ENCODE measurements at regions not wholly inside any gene's neighbourhood (a gene's known extent, or its start where the extent isn't known, plus 50 kb on each side); places are given as distances from the start of the nearest gene placed in this dataset.

DNA sequence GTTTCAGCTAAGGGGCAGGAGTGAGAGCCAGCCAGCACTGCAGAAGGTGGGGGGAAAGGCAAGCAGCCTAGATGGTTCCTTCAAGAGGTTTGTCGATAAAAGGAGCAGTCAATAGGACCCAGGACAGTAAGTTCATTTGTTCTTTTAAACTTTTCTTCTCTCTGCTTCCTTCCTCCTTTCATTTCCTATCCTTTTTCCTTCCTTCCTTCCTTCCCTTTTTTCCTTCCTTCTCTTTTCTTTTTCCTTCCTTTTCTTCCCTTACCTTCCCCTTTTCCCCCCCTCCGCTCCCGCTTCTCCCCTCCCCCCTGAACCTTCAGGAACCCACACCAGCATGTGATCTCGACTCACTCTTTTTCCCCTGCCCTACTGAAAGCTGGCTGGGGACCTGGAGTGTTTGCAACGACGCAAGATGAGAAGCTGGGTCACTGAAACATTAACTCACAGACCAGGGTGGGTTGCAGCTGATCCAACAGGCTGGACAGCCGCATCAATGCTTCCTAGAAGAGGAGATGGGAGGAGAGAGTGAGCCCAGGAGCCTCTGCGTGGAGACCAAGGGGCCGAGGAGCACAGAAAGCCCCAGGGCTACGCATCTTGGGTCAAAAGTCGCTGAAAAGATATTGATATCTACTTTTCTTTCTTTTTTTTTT is 103.4 kb upstream of the SDK1 start:
- DNase-seq = no peak

DNA sequence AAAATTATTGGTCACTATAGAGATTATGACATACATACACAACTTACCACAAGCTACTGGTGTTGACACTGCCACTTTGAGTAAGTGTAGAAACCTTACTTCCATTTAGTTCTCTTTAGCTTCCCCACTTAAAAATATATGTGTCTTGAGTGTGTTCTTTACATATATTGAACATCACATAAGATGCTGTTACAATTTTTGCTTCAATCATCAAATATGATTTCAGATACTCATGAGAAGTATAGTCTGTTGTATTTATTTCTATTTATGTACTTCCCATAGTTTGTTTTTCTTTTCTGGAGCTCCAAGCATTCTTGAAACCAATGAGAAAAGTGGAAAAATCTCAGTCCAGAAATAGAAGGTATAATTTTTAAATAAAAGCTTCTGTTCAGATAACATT is 102.7 kb upstream of the SDK1 start:
- DNase-seq = no peak

DNA sequence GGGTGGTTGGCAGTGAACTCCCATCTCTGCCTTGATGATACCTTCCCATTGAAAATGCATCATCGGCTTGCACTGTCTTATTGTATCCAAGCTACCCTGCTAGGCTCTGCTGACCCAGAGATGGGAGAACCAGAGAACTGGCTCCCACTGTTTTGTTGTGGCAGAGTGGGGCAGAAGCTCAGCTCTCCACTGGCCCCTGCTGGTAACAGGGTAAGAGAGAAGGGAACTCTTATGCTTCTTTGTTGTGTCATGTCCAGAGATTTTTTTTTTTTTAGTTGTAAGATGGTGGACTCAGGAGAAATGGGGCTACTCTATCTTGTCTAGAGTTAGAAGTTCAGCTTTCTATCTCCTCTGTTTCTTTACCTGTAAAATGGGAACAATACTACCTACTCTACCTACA is 100.5 kb upstream of the SDK1 start:
- DNase-seq = peak; percentile 6

DNA sequence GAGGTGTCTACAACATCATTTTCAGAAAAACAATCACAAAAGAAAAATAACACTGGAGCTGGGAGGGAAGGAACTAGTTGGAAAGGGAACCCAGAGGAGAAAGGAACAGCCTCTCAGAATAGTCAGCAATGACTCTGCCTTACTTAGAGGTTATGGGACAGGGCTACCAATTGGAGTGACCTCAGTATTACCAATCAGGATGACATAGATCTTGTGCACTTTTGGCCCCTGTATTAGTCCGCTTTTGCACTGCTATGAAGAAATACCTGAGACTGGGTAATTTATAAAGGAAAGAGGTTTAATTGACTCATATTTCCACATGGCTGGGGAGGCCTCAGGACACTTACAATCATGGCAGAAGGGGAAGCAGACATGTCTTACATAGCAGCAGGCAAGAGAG is 99.7 kb upstream of the SDK1 start:
- DNase-seq = no peak

DNA sequence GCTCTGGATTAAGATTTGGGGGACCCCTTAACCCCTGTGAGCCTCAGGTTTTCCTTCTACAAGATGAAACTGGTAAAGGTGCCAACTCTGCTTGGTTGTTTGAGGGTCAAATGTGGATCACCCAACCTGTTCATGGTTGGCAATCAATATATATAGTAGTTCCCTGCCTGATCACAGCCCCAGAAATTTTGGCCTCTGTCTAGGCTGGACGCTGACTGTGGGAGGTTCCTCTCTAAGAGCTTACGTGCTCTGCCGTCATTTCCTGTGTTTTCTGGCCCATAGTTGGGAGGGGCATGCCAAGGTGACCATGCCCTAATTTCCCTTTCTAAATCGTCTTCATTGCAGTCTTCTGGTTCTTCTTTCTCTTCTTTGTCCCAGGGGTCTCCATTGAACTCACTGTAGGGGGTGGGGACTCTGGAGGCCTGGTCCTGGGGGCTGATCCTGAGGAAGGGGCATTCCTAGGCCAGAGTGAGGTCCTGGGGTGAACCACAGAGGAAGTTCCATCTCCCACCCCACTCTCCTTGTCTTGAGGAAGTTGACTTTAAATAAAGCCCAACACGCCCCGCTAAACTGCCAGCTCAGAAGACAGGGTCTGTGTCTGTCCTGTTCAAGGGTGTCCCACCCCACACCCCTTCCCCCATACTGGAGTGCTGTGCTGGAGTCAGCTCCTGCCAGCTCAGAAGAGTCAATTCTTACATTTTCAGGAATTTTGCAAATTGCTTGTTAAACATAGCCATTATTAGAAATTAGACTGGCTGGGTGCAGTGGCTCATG is 98.9 kb upstream of the SDK1 start:
- no peak for DNase-seq

DNA sequence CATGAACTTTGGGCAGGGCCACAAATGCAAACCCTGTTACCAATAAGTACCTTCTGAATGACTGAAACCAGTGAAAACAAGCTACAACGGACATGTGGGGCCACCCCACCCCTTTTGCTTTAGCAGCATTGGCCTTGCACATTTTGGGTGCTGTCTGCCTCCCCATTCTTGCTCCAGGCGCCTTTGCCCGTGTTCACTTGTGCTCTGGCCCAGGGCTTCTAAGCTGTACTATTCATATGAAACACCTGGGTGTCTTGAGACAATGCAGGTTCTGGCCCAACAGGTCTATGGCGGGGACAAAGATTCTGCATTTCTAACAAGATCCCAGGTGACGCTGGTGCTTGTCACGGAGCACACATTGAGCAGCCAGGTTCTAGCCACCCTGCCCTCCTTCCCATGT is 96.5 kb upstream of the SDK1 start:
- DNase-seq = no peak

DNA sequence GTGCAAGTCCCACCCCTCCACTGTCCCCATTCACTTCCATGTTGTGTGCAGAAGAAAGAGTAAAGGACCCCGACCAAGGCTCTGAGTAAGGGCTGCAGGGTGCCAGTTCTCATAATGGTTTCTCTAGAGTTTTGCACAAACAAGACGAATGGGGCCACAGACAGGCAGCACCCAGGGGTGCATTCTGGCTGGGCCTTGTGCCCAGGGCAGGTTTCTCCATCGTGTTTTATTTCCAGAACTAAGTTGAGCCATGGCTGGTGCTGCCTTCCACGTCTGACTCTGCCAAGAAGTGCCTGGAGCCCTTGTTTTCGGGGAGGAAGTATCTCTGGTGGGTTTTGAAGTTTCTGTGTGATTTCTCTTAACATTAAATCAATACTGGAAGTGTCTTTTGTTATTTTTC is 95.0 kb upstream of the SDK1 start:
- DNase-seq = no peak

DNA sequence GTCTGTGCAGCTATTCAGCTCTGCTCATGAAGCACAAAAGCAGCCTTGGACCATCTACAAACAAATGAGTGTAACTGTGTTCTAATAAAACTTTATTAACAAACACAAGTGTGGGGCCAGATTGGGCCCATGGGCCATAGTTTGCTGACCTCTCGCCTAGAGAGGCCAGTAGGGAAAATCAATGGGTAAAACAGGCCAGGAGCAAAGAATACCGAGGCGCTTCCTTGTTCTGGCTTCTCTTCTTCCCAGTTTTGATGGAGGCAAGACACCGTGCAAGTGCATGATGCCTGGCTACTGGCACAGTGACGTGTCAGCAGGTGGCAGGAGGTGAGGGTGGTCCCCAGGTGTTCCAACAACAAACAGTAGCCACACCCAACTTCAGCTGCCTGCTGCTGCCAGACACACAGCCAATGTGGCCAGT is 94.3 kb upstream of the SDK1 start:
- no peak for DNase-seq

DNA sequence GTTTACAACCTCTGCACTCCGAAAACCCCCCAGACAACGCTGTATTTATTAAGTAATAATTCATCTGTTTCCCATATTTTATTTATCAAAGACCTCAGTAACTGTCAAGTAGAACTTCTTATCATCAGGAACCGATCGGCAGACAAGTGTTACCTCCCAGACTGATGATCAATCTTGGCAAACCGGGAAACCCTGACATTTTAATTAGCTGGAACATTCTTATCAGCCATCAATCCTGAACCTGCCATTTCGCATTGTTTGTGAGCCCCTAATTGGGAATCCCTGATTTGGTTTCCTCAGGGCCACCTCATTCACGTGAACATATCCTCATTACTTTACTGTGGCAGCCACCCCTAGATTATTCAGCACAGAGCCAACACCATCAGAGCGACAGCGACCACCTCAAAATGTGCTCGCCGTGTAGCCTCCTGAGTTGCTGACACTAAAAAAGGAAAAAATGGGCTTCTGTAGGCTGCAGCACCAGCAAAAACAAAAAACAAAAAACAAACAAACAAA is 93.6 kb upstream of the SDK1 start:
- no peak for DNase-seq

DNA sequence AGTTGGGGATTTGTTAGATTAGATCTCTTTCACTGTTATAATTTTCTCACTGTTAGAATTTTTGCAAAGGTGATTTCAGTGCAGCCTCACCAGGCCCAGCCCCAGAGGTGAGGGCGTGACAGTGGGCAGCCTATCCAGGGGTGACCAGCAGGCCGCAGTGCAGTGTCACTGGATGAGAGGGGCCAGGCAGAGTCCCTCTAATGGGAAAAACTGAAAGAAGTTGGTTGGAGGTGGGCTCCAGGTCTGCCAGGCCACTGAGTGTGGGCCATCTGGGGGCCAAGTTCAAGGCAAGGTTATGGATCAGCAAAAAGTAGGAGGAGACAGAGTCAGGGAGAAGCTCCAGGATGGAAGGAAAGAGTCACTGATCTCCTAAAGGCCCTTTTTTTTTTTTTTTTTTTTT is 90.5 kb upstream of the SDK1 start:
- DNase-seq = no peak

DNA sequence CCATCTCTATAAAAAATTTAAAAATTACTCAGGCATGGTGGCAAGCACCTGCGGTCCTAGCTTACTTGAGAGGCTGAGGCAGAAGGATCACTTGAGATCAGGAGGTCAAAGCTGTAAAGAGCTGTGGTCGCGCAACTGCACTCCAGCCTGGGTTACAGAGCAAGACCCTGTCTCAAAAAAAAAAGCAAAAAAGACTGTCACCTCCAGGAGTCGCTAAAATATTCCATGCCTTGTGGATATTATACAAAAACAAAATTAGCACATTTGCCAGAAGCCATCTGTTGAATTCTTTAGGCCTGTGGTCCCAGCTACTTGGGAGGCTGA is 87.0 kb upstream of the SDK1 start:
- DNase-seq = peak; percentile 17

DNA sequence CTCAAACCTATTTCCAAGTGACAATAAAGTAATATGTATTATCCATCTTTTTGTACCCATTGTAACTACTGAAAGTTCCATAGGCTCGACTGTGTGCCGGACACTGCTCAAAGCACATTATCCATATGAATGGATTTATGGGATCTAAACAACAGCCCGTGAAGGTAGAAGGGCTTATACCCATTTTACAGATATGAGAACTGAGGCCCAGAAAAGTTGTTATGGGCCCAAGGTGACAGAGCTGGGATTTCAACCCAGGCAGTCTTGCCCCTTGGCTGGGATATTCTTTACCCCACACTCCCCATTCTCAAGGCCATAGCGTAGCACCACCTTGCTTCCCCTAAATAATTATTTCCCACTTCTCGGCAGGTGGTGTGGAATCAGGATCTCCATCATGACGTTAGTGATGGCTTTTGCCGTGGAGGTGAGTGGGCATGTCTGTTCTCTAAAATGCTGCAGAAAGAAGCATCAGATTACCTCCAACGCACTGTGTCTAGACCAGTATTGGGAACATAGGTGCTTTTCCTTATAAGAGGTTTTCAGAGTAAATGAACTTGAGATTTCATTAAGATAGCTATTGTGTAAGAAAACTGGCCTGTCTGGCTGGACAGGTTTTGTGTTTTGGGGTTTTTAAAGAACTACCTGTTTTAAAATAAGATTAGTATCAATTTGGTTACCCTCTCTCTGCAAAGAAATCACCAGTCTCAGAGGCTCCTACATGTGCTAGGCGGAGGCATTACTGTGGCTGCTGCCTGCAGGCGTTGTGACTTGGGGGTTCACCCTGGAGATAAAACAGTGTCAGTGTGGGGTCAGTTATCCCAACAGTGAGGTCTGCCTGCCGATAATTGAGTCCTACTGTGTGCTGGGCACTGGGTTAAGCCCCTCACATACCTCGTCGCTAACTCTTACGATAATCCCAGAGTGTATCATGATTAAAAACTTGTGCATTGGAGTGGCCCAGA is 85.1 kb upstream of the SDK1 start:
- no peak for DNase-seq

DNA sequence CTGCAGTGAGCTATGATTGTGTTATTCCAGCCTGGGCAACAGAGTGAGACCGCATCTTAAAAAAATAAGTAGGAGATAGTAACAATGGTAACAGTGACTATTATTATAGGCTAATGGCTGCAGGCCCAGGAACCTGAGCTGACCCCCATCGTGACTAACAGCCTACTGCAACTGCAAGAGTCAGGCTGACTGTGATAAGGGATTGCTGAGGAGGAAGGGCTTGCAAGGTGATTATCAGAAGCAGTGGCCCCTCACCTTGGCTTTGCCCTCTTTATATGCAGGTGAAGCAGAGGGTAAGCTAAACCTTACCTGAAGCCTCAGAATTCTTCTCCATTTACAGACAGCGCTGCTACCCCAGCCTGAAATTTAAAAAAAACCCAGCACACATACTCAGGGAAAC is 83.9 kb upstream of the SDK1 start:
- DNase-seq = no peak

DNA sequence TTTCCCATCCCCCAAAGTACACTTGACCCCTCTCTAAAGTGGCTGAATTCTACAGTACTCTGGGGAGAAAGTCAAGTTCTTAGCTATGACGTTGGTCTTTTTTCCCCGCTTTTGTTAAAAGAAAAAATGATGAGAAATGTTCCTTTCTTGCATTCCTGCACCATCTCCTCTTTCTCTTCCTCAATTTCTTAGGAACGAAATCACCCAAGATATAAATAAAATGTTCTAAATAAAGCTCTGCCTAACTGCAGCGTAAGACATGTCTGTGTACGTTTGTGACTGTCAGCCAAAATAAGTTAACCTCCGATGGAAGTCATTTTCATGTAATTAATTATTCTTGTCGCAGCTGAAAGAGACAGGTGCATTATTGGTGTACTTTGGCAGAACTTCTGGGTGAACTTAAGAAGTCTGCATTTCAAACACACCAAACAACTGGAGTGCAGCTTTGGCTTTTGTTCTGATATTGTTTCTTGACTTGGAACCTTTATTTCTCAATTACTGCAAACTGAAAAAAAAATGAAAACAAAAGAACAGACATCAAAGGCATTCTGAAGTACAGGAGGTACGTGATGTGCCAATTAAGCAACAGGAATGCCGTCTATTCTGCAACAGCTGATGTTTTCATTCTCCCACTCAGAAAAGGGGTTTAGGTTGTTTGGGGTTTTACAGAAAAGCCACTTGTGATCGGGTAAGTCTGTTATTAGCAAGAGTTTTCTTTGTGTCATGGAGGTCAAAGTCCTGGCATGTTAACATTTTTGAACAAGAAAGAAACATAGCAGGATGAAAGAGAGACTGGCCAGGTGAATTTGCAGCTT is 82.4 kb upstream of the SDK1 start:
- DNase-seq = no peak

DNA sequence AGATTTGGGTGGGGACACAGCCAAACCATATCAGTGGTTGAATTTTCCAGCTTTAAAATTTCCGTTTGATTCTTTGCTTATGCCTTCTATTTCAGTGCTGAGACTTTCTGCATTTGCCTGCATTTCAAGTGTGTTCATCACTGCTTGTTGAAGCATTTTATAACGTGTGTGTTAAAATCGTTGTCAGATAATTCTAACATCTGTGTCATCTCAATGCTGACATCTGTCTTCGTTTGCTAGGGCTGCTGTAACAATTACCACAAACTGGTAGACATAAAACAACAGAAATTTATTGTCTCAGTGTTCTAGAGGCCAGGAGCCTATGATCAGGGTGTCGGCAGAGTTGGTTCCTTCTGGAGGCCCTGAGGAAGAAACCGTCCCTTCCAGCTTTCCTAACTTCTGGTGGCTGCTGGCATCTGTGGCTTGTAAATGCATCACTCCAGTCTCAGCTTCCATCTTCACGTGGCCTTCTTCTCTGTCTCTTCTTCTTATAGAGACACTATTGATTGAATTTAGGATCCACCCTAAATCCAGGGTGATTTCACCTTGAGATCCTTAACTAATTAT is 71.1 kb upstream of the SDK1 start:
- no peak for DNase-seq

DNA sequence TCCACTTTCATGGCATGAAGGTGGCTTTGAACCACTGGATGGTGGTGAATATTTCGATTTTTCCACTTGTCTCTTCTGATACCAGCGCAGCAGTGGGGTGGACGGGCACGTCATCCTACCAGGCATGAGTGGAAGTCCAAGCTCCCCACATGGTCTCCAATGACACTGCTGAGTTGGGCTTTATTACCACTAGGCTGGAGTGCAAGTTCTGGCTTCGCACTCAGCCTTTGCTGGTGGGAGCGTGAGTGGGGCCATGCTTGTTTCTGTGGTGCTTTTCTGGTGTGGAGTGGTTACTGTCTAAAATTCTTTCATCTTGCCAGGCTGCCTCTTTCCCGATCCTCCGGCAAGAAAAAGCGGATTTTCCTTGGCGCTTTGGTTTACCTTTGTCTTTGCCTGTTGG is 70.1 kb upstream of the SDK1 start:
- no peak for DNase-seq

DNA sequence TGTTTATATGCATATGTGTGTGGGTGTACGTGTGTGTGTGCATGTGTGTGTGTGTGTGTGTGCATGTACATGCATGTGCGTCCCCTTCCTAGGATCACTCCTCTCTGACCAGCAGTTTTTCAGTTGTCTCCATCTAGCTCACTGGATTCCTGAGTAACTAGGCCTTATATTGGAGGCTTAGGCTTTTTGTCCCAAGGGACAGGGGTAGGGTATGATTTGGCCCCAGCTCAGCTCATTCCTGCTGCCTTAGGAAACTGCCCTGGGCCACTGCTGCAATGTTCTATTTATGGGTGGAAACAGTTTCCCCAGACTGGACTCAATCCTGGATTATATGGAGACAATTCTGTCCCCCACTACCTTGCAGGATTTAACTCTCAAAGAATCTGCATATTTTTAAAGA is 68.8 kb upstream of the SDK1 start:
- DNase-seq = no peak

DNA sequence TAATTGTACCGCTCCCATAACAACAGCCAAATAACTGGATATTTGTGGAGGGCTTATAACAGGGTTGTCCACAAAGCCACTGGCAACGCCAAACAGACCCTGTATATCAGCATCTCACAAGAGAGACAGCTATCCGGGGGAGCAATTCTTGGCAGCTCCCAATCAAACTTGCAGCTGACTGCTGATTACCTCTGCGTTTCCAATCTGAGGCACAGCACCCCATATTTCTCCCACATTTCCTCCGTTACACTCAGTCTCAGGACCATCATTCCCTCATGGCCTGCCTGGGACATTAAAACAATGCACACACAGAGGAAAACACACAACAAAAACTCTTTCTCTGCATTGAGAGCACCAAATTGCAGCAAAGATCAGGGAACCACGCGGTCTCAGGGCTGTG is 67.8 kb upstream of the SDK1 start:
- DNase-seq = no peak

DNA sequence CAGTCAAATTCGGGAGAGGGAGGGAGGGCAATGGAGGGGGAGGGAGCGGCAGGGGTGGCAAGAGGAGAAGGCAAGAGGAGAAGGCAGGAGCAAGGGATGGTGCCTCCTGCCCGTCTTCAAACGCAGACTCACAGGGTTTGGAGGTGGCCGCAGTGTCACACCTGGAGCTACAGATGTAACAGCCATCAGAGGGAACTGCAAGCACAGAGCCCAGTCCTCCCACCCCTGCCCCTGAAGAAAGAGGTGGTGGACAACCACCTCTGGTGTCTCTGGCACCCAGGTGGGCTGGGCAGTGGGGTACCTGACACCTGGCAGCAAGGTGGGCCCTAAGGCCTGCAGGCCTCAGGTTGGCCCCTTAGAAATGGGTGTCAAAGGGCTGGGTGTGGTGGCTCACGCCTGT is 67.0 kb upstream of the SDK1 start:
- no peak for DNase-seq

DNA sequence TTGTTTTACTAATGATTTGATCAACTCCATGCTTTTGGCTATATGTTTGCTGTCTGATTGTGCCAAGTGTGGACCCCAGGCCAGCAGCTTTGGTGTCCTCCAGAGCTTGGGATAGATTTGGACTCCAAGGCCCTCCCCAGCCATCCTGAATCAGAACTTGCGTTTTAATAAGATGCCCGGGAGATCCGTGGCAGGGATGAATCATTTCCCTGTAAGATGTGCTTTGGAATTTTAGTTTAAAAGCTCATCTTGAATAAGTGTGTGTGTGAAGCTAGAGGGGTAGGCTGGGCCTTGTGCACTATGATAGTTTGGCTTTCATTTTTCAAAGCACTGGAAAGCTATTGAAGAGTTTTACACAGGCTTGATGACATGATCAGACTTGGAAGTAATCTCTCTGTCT is 66.2 kb upstream of the SDK1 start:
- DNase-seq = no peak

DNA sequence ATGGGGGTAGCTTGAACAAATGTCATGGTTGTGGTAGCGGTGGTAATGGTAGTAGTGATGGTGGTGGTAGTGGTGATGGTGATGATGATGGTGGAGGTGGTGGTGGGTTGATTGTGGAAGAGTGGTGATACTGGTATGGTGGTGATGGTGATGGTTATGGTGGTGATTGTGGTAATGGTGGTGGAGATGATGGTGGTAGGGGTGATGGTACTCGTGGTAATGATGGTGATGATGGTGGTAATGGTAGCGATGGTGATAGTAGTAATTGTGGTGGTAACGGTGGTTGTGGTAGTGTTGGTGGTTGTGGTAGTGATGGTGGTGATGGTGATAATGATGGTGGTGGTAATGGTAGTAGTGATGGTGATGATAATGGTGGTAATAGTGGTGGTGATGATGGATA is 65.7 kb upstream of the SDK1 start:
- no peak for DNase-seq

DNA sequence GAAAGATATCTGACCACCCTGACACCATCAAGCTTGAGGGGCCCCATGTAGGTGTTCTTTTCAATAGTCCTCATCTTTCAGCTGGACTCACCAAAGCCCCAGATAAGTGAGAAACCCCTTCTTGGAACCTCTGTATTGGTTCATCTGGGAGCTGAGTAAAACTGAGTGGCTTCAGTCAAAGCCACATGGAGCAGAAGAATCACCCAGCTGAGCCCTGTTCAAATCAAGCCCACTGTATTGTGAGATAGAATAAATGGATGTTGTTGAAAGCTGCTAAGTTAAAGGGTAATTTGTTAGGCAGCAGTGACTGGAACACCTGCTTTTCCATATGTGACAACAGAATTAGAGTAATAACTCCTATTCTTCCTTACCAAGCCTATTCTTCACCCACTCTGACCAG is 64.8 kb upstream of the SDK1 start:
- no peak for DNase-seq
